ENCODE measurements at regions not wholly inside any gene's neighbourhood (a gene's known extent, or its start where the extent isn't known, plus 50 kb on each side); places are given as distances from the start of the nearest gene placed in this dataset.

DNA sequence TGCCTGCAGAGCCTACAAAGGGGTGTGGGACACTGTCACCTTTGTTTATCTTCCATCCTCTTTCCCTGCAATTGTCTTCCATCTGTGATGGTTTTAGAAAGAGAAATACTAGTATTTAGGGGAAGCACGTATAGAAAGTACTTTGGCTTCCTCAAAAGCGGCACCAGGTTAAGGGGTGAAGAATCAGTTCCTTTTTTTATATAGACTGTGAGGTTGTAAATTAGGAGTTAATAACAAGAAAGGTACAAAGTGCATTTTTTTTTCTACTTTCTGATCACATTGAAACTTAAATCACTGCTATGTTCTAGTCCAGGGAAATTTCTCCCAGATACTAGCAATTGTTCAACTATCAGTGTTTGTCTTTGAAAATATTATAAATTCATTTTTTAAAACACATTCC lies 219.3 kb downstream of the CEMIP2 start:
- H3K27me3 ChIP-seq: no peaks in the 10 kb centered on the region
- peaks cover 0 to 6% of the 10 kb centered on the region in 2 donors for H3K4me1 ChIP-seq
- TF ChIP-seq, protein P1, sequence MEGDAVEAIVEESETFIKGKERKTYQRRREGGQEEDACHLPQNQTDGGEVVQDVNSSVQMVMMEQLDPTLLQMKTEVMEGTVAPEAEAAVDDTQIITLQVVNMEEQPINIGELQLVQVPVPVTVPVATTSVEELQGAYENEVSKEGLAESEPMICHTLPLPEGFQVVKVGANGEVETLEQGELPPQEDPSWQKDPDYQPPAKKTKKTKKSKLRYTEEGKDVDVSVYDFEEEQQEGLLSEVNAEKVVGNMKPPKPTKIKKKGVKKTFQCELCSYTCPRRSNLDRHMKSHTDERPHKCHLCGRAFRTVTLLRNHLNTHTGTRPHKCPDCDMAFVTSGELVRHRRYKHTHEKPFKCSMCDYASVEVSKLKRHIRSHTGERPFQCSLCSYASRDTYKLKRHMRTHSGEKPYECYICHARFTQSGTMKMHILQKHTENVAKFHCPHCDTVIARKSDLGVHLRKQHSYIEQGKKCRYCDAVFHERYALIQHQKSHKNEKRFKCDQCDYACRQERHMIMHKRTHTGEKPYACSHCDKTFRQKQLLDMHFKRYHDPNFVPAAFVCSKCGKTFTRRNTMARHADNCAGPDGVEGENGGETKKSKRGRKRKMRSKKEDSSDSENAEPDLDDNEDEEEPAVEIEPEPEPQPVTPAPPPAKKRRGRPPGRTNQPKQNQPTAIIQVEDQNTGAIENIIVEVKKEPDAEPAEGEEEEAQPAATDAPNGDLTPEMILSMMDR (IDR thresholded peaks at IDR 0.05 in 4 of 5, conservative IDR thresholded peaks at IDR 0.05 in 1 of 5): no peak
- TF ChIP-seq POLR2A (IDR thresholded peaks at IDR 0.05): no peak
- H3K27ac ChIP-seq: no peak overlapping the region
- DNase-seq (no peak), ATAC-seq (no peak)
- intact Hi-C loops (cut with DNase I; ENCODE audit: low total_unique reads) (no loop called here), in situ Hi-C loops (cut with MboI; ENCODE audit: low sequenced_read_pairs in 4 of 4) (no loop called here)
- no peaks in the 10 kb centered on the region for H3K9me3 ChIP-seq
- H3K36me3 ChIP-seq: no peaks in the 10 kb centered on the region
- H3K4me3 ChIP-seq: no peak overlapping the region

DNA sequence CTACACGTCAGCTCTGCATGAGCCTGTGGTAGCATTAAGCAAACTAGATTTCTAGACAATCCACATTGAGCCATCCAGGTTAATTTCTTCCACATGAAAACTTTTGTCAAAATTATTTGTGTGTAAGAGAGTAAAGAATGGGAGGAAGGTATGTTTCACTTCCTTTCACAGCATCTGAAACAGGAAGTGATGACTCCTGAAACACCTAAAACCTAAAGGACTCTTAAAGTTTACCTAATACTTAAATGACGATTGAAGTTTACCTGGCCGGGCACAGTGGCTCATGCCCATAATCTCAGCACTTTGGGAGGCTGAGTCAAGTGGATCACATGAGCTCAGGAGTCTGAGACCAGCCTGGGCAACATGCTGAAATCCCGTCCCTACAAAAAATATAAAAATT lies 223.8 kb downstream of the CEMIP2 start:
- intact Hi-C loops (cut with DNase I; ENCODE audit: low total_unique reads): no loop called here
- H3K4me3 ChIP-seq: no peak overlapping the region
- no peak overlapping the region for H3K27ac ChIP-seq
- in situ Hi-C loops (cut with MboI; ENCODE audit: low sequenced_read_pairs in 4 of 4): no loop called here
- ATAC-seq (no peak), DNase-seq (no peak)
- H3K4me1 ChIP-seq: no peaks in the 10 kb centered on the region
- H3K36me3 ChIP-seq: no peaks in the 10 kb centered on the region
- H3K9me3 ChIP-seq: no peaks in the 10 kb centered on the region
- H3K27me3 ChIP-seq: no peaks in the 10 kb centered on the region
- TF ChIP-seq, protein P1 (IDR thresholded peaks at IDR 0.05 in 4 of 5, conservative IDR thresholded peaks at IDR 0.05 in 1 of 5): no peak
- TF ChIP-seq POLR2A (IDR thresholded peaks at IDR 0.05): no peak

DNA sequence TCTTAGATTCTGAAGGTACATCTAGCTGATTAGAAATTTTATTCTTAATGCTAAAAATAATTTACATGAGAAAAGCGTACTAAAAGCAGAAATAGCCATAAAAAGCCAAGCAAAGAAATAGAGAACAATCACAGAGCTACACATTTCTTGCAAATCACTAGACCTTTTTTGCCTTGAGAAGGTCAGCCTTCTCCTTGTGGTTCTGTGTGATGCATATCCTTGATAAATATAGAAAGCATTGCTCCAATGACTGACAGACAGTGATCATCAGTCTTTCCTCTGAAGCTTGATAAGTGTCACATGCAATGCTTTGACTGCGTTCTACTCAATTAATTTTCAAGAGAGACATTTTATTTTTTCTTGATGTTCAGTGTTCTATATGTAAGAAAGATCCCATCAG lies 226.9 kb downstream of the CEMIP2 start:
- TF ChIP-seq POLR2A (IDR thresholded peaks at IDR 0.05): no peak
- TF ChIP-seq, protein P1 (IDR thresholded peaks at IDR 0.05 in 4 of 5, conservative IDR thresholded peaks at IDR 0.05 in 1 of 5): no peak
- H3K27ac ChIP-seq: no peak overlapping the region
- H3K27me3 ChIP-seq: no peaks in the 10 kb centered on the region
- ATAC-seq: no peak
- DNase-seq: no peak
- no peak overlapping the region for H3K4me3 ChIP-seq
- intact Hi-C loops (cut with DNase I; ENCODE audit: low total_unique reads) (no loop called here), in situ Hi-C loops (cut with MboI; ENCODE audit: low sequenced_read_pairs in 4 of 4) (no loop called here)
- H3K4me1 ChIP-seq: no peaks in the 10 kb centered on the region
- H3K9me3 ChIP-seq: no peaks in the 10 kb centered on the region
- no peaks in the 10 kb centered on the region for H3K36me3 ChIP-seq

- TF ChIP-seq, protein P1 (IDR thresholded peaks at IDR 0.05 in 4 of 5, conservative IDR thresholded peaks at IDR 0.05 in 1 of 5): no peak
- no peak for TF ChIP-seq POLR2A (IDR thresholded peaks at IDR 0.05)
- Histone ChIP-seq H3K27me3 (no peaks in the 10 kb centered on the region), H3K4me3 (no peak overlapping the region), H3K4me1 (no peaks in the 10 kb centered on the region), H3K9me3 (no peaks in the 10 kb centered on the region), H3K36me3 (no peaks in the 10 kb centered on the region), H3K27ac (no peak overlapping the region)
- ATAC-seq (no peak), DNase-seq (no peak)
- in situ Hi-C loops (cut with MboI; ENCODE audit: low sequenced_read_pairs in 4 of 4) (no loop called here), intact Hi-C loops (cut with DNase I; ENCODE audit: low total_unique reads) (no loop called here)
Measured at GRCh38 chr9:71524996-71525580, 243.2 kb downstream of the CEMIP2 start.

- Histone ChIP-seq H3K4me1 (no peaks in the 10 kb centered on the region), H3K4me3 (no peak overlapping the region), H3K36me3 (no peaks in the 10 kb centered on the region), H3K27ac (no peak overlapping the region), H3K9me3 (no peaks in the 10 kb centered on the region), H3K27me3 (no peaks in the 10 kb centered on the region)
- DNase-seq: no peak
- ATAC-seq: no peak
- in situ Hi-C loops (cut with MboI; ENCODE audit: low sequenced_read_pairs in 4 of 4): no loop called here
- TF ChIP-seq, protein P1 (IDR thresholded peaks at IDR 0.05 in 4 of 5, conservative IDR thresholded peaks at IDR 0.05 in 1 of 5): no peak
- no peak for TF ChIP-seq POLR2A (IDR thresholded peaks at IDR 0.05)
- intact Hi-C loops (cut with DNase I; ENCODE audit: low total_unique reads): no loop called here
Measured at GRCh38 chr9:71524516-71524915, 243.8 kb downstream of the CEMIP2 start.
